HG02571 (cell line): ENCODE measurements at regions not wholly inside any gene's neighbourhood (a gene's known extent, or its start where the extent isn't known, plus 50 kb on each side); places are given as distances from the start of the nearest gene placed in this dataset.
"Not testable (repeated sequence)": the region's sequence is repeated elsewhere in the genome, so short reads cannot be mapped to it uniquely, and the experiment has no call there.

Source experiments
- ATAC-seq: cut with Tn5 transposase; IDR thresholded peaks from one replicate; pipeline ENCODE4 v1.9.1; 2021; ENCODE audit warnings: mild to moderate bottlenecking, moderate library complexity; ENCODE audit not compliant: unreplicated experiment

GRCh38 chr20:53776858-53777257, 183.2 kb upstream of the ZNF217 start:
- ATAC-seq, result no peak

GRCh38 chr20:53774461-53775203, 181.0 kb upstream of the ZNF217 start:
- ATAC-seq, result no peak

GRCh38 chr20:53773792-53774401, 180.3 kb upstream of the ZNF217 start:
- no peak for ATAC-seq

GRCh38 chr20:53773066-53773791, 179.6 kb upstream of the ZNF217 start:
- not testable (repeated sequence) for ATAC-seq

GRCh38 chr20:53769041-53769440, 175.4 kb upstream of the ZNF217 start:
- no peak for ATAC-seq

- ATAC-seq, result no peak
Measured at GRCh38 chr20:53768329-53768728, 174.7 kb upstream of the ZNF217 start.

GRCh38 chr20:53767206-53767930, 173.7 kb upstream of the ZNF217 start:
- ATAC-seq, result no peak

- no peak for ATAC-seq
Measured at GRCh38 chr20:53764415-53764800, 170.8 kb upstream of the ZNF217 start.

GRCh38 chr20:53763707-53764414, 170.2 kb upstream of the ZNF217 start:
- no peak for ATAC-seq

- ATAC-seq, result not testable (repeated sequence)
Measured at GRCh38 chr20:53762423-53762798, 168.8 kb upstream of the ZNF217 start.

GRCh38 chr20:53760025-53760441, 166.4 kb upstream of the ZNF217 start:
- ATAC-seq, result no peak

- no peak for ATAC-seq
Measured at GRCh38 chr20:53757472-53757913, 163.9 kb upstream of the ZNF217 start.

- ATAC-seq, result no peak
Measured at GRCh38 chr20:53755733-53756531, 162.3 kb upstream of the ZNF217 start.

GRCh38 chr20:53753880-53754459, 160.3 kb upstream of the ZNF217 start:
- ATAC-seq, result no peak

GRCh38 chr20:53752971-53753879, 159.6 kb upstream of the ZNF217 start:
- no peak for ATAC-seq

- ATAC-seq, result no peak
Measured at GRCh38 chr20:53752583-53752970, 158.9 kb upstream of the ZNF217 start.

GRCh38 chr20:53751620-53752318, 158.1 kb upstream of the ZNF217 start:
- ATAC-seq, result no peak
